GOT3 (cell line): ENCODE measurements at regions not wholly inside any gene's neighbourhood (a gene's known extent, or its start where the extent isn't known, plus 50 kb on each side); places are given as distances from the start of the nearest gene placed in this dataset.
"Not testable (repeated sequence)": the region's sequence is repeated elsewhere in the genome, so short reads cannot be mapped to it uniquely, and the experiment has no call there.

Experiments
- DNase-seq: peaks from one replicate; lab custom pipeline; 2025; ENCODE audit warnings: mixed read lengths; lab: John Stamatoyannopoulos, UW

- no peak for DNase-seq
Measured at GRCh38 chr7:34207810-34208209, 302.5 kb downstream of the BMPER start.

DNA sequence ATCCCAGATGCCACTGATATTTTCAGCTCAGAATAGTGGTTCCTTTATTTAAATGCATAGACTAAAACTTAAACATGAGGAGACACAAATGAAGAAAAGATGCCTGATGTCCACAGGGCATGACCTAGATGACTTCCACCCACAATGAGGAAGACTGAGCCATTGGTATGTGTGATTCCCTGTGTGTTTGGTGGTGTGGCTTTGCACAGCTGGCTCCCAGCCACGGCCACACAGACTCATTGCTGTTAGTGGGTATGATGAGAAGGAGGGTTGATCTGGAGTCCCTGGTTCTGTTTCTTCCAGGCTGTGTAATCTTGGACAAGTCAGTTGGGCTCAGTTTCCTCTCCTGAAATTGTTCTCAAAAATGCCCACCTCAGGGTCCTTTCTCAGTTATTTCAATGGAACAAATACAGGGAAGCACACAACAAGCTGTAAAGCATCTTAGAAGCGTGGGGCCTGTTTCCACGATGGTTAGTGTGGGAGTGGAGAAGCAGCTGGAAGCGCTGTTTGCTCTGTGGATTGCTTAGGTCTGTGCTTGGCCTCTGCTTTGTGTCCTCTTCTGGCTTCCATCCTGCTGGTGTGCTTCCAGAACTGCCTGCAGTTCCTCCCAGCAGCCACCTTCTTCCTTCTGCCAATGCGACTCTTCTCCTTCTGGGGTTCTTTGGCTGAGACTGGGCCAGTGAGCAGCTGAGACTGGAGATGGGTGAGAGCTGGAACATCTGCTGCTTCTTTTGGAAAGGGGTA is 303.7 kb downstream of the BMPER start:
- no peak for DNase-seq

DNA sequence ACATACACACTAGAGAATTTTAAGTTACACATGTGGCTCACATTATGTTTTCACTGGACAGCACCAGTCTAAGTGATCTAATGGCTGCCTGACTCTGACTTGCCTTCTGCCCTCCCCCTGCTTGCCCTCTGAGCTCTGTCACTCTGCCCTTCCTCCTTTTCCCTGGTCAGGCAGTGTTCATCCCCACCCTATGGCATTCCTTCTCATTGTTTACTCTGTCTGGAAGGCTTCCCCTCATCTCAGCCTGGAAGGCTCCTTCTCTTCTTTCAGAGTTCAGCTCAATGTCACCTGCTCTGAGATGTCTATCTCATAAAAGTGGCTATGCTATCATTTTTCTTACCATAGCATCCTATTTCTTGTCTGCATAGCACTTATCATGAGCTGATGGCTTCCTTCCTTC is 305.7 kb downstream of the BMPER start:
- DNase-seq: no peak

DNA sequence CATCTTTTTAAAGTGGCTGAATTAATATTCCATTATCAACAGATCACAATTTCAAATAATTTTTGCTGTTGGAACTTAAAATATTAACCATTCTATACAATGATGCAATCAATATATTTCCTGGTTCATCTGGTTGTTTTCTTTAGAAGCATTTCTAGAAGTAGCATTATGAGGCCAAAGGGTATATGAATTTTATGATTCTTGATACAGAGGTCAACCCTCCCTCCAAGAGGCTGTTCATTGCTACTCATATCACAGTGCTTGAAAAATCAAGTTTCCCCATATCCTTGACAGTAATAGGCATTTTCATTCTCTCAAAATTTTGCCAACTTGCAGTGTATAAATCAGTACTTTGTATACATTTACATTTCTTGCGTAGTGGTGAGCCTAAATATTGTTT is 312.6 kb downstream of the BMPER start:
- no peak for DNase-seq

DNA sequence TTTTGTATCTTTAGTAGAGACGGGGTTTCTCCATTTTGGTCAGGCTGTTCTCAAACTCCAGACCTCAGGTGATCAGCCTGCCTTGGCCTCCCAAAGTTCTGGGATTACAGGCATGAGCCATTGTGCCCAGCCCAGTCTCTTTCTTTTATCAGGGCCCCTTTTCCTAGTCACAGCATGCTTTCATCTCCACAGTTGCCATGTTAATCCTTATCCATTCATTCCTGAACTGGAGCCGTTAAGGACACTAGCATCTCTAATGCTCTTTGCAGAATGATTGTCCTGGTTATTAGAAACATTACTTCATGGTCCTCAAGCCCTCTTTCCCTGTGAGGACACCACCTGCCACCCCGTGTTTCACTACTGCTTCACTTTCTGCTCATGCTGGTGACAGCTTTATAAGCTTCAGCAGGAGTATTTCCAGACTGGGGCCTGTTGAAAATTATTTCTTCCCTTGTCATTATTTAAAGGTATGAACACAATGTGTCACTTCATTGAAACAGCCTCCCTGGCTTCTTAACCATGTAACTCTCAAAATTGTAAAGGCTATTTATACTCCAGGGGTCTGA is 313.9 kb downstream of the BMPER start:
- no peak for DNase-seq

- no peak for DNase-seq
Measured at GRCh38 chr7:34220506-34221185, 315.3 kb downstream of the BMPER start.

DNA sequence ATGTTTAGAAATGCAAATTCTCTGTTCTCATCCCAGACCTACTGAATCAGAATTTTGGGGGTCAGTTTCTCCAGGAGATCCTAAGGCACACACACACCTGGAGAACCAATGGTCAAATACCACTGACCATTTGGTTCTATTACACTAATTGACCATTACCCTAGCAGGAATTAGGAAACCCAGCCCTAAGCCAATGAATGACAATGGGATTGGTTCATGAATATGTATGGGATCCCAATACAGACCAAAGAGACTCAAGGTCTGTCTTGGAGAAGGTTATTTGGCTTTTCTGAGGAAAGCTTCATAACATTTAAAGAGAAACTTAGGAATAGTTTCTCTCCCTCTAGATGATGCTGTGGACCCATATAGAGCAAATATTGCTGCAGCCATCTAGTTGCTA is 317.0 kb downstream of the BMPER start:
- DNase-seq: no peak

DNA sequence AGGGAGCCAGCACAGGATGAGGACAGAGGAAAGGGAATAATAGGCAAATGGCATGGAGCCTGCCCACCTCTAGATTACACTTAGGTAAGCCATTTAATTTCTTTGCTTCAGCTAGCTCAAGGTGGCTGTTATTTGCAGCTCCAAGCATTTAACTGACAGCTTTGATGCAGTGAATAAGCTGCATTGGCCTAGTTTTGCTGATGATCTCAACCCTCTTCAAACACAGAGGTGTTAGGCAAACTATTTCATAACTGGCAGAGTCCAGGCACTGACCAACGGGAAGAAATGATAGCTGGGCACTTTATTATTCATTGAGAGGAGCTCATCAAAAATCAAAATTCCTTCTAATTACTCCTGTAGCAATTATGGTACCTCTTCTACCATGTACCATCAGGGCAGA is 317.4 kb downstream of the BMPER start:
- no peak for DNase-seq

DNA sequence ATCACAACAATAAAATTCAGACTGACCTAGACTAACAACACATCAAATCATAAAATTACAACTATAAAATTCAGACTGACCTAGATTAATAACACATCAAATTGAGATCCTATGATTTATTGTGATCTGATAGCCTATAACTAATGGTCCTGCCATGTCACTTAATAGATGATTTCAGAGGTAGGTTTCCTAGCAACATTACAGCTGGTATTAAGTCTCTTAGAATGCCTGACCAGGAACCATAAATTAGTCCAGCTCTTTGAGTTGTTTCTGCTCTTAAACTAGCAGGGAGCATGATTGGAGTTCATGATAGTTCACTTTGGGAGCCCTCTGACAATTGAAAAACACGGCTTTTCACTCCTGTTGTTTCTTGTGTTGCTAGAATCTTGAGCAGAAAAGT is 318.9 kb downstream of the BMPER start:
- DNase-seq: no peak

DNA sequence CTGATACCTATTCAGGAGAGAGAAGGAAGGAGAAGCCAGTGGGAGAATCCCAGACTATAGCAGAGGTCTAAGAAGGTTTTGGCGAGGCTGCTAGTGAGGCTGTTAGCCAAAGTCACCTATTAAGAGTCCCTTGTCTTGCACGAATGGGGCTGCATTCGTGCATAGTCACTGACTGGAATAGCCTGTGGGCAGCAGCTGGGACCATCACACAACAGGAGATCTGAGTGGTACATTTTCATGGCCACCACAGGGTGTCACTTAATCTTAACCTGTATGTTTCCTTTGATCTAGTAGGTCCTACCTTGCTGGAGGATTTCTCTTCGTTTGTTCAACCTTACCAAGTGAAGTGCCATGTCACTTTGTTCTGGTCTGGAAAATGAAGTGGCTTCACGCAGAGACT is 319.9 kb downstream of the BMPER start:
- no peak for DNase-seq

GRCh38 chr7:34227525-34227924 is 322.2 kb downstream of the BMPER start:
- DNase-seq: no peak

GRCh38 chr7:34235101-34235500 is 329.8 kb downstream of the BMPER start:
- DNase-seq: not testable (repeated sequence)

DNA sequence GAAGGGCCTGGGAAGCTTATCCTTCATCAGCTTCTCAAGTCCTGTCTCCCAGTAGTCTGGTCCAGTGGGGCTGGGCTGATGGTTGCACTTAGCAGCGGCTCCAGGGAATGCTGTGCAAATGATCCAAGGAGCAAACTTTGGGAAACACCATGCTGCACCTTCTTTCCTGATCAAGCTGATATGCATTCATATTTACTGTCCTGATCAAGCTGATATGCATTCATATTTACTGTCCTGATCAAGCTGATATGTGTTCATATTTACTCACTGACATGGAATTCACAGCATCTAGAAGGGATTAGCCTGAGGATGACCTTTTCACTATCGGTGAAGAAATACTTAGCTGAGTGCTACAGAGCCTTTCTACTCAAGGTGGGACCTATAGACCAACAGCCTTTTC is 330.7 kb downstream of the BMPER start:
- no peak for DNase-seq

GRCh38 chr7:34236839-34237492 is 331.6 kb downstream of the BMPER start:
- DNase-seq: no peak

- no peak for DNase-seq
Measured at GRCh38 chr7:34237493-34237849, 332.1 kb downstream of the BMPER start.

DNA sequence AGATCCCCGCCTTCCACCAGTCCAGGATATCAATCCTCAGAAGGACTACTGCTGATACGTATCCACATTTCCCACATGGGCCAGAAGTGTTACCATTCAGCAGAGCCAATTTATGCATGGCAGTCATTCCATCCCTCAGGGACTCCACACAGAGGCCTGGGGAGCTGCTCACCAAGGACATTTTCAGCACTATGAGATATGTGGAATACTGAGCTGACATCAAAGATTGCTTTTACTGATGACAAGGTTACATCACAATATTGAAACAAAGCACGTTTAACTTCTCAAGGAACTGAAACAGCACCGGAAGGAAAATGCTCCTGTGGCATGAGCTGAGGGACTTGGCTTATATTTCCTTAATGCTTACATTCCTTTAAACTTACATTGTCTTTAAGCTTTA is 335.1 kb downstream of the BMPER start:
- DNase-seq: no peak

GRCh38 chr7:34242391-34242790 is 337.1 kb downstream of the BMPER start:
- no peak for DNase-seq

GRCh38 chr7:34245246-34245645 is 339.9 kb downstream of the BMPER start:
- no peak for DNase-seq

DNA sequence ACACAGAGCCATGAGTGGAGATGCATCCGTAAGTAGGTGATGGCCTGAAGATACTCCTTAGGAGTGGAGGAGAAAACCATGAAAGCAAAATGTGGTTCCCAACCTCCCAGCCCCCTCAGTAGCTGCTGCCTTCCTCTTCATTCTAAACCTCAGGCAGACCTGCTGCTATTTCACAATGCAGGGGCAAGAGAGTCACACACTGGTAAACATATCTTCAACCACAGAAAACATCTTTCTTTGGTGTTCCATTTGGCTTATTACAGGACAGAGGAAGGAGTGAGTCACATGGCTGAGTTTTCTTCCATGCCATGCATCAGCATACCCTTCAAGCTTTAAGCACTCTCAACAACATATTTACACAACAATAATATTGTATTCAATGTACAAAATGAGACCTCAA is 342.1 kb downstream of the BMPER start:
- no peak for DNase-seq

DNA sequence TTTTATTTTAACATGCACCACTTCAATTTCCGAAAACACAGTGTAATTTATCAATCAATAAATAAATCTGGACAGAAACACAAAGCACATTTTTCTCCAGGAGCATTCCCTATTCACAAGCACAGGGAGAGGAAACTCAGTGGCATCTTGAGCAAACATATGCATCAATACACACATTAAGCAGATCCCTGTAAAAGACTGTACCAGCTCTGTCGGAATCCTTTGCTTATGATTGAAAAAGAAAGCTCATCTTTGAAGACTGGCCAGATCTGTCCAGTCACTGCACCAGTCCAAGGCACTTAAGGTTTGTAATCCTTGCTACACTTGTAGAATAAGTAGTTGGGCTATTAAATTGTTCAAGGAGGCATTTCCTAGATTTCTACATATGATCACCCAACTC is 343.9 kb downstream of the BMPER start:
- DNase-seq: no peak

DNA sequence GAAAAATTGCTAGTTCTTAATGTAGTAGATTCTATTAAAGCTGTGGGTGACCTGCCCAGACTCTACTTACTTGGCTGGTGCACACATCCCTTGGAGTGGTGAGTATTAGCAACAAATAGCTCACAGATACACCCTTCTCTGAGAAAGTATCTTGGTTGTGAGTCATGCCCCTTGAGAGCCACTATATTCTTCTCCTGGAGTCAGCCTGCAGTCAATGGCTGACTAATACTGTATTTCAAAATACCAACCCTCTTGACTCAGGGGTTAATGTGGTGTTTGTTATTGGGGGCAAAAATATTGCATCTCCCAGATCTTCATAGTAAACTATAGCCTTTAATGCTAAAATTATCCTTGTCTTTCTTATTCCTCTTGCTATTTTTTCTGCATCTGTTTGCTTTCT is 354.9 kb downstream of the BMPER start:
- peak; percentile 13 for DNase-seq

GRCh38 chr7:34263168-34263567 is 357.8 kb downstream of the BMPER start:
- DNase-seq: no peak

DNA sequence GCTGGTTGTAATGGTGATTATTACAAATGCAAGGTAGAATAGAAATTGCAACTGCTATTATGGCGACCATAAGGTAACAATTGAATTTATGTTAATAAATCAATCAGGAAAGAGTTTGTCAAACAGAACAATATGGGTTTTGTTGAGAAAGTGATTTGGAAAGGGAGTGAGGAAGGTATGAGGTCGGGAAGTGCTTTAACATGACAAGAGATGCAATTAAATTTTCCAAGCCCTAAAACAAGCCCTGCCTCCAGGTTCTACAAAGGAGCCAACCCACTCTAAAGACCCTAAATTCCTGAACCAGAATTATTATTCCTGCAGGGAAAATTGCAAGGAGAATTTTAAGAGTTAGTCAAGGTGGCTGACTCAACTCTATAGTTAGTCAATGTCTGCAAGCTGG is 363.7 kb downstream of the BMPER start:
- DNase-seq: no peak
